Rectal smooth muscle tissue (tissue), 1 donor: ENCODE measurements at regions not wholly inside any gene's neighbourhood (a gene's known extent, or its start where the extent isn't known, plus 50 kb on each side); places are given as distances from the start of the nearest gene placed in this dataset.
"Not testable (repeated sequence)": the region's sequence is repeated elsewhere in the genome, so short reads cannot be mapped to it uniquely, and the experiment has no call there.

Experiments used
- H3K27ac ChIP-seq: one replicate; pipeline ENCODE4 v1.7.0; 2013; ENCODE audit warnings: low read depth, low read length, inconsistent platforms
- H3K27me3 ChIP-seq: one replicate; pipeline ENCODE4 v1.7.0; 2013; ENCODE audit warnings: low read length; ENCODE audit not compliant: control insufficient read depth, insufficient read depth
- H3K36me3 ChIP-seq: one replicate; pipeline ENCODE4 v1.7.0; 2013; ENCODE audit warnings: low read length; ENCODE audit not compliant: control insufficient read depth, insufficient read depth
- H3K4me1 ChIP-seq: one replicate; pipeline ENCODE4 v1.7.0; 2013; ENCODE audit warnings: low read length; ENCODE audit not compliant: control insufficient read depth, insufficient read depth
- H3K4me3 ChIP-seq: one replicate; pipeline ENCODE4 v1.7.0; 2013; ENCODE audit warnings: low read length
- H3K9ac ChIP-seq: one replicate; pipeline ENCODE4 v1.7.0; 2013; ENCODE audit warnings: low read length

DNA sequence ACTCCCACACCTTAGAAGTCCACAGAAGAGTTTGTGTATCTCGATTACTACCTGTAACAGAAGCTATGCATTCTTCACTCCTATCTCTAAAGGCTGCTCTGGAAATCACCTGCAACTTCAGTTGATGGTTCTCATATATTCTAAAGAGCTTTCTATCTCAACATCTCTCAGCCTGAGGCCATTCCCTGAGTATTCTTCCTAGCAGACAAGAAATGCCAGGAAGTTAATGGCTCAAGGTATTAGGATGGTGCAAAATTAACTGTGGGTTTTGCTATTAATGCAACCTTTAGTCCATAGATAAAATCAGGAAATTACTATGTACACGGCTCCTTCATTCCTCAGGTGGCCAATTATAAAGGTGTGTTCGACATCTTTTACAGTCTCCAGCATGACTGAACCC is 290.1 kb downstream of the ZNF716 start:
- not testable (repeated sequence) for H3K27ac ChIP-seq, H3K27me3 ChIP-seq, H3K36me3 ChIP-seq, H3K9ac ChIP-seq, H3K4me1 ChIP-seq, H3K4me3 ChIP-seq

DNA sequence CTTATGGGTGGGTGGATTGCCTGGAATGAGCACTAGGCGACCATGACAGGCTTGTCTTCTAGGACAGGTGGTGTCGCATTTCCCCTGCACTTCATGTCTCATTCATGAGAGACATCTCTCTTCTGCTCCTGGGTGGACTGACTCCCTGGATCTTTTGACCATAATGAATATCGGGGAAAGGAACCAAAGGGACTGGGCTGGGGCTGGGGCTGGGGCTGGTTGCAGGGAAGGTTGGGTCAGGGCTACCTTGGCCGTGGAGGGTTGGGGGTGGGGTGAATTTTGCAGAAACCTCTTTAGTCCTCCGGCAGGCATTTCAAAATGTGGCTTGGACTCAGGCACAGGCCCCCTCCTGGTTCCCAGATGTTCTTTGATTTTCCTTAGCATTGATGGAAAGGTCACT is 319.2 kb downstream of the ZNF716 start:
- no peaks in the 10 kb centered on the region for H3K36me3 ChIP-seq
- H3K4me3 ChIP-seq = no peak overlapping the region
- no peaks in the 10 kb centered on the region for H3K4me1 ChIP-seq
- no peaks in the 10 kb centered on the region for H3K27me3 ChIP-seq
- H3K27ac ChIP-seq = no peak overlapping the region
- H3K9ac ChIP-seq = no peak overlapping the region

DNA sequence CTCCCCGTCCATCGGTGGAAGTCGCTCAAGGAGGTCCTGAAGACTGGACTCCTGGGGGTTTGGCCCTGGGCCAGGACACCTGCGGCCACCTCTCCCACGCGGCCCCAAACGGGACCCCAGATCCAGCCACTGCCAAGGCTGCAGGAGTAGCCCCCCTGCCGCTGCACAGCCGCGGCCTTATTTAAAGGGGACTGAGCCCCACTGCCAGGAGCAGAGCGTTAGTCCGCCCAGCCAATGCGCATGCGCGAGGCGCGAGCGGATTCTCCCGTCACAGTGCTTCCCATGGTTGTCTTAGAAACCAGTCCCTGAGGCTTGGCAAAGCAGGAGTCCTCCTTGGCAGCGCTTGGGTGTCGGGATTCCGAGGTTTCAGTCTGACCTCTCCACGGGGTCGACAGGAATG is 320.0 kb downstream of the ZNF716 start:
- H3K4me1 ChIP-seq = no peaks in the 10 kb centered on the region
- no peak overlapping the region for H3K27ac ChIP-seq
- no peak overlapping the region for H3K9ac ChIP-seq
- no peak overlapping the region for H3K4me3 ChIP-seq
- no peaks in the 10 kb centered on the region for H3K36me3 ChIP-seq
- no peaks in the 10 kb centered on the region for H3K27me3 ChIP-seq

DNA sequence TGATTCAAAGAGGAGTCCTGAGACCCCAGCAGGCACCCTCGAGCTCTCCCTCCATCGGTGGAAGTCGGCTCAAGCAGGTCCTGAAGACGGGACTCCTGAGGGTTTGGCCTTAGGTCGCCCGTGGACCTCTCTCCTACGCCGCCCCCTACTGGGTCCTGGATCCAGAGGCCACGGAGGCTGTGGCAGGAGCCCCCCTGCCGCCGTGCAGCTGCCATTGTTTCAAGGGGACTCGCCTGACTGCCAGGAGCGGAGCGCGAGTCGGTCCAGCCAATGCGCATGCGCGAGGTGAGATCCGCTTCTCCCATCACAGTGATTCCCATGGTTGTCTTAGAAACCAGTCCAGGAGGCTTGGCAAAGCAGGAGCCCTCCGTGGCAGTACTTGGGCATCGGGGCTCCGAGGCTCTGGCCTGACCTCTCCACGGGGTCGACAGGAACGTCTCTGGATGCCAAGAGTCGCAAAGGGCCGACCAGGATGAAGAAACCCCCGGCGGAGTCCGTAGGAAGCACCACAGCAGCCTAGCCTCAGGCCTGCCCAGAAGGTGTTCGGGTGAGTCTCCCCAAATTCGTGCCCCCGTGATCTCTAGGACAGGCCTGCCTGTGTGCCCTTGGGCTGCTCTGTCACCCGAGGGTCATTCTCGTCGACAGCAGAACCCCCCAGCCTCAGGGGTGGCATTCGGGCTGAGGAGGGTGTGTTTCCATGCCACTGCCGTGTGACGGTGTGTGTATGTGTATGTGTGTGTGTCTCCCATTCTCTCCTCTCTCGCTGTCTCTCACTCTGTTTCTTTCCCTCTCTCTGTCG is 322.3 kb downstream of the ZNF716 start:
- Histone ChIP-seq H3K4me1 (no peaks in the 10 kb centered on the region), H3K36me3 (no peaks in the 10 kb centered on the region), H3K9ac (no peak overlapping the region), H3K27ac (no peak overlapping the region), H3K27me3 (no peaks in the 10 kb centered on the region), H3K4me3 (no peak overlapping the region)

DNA sequence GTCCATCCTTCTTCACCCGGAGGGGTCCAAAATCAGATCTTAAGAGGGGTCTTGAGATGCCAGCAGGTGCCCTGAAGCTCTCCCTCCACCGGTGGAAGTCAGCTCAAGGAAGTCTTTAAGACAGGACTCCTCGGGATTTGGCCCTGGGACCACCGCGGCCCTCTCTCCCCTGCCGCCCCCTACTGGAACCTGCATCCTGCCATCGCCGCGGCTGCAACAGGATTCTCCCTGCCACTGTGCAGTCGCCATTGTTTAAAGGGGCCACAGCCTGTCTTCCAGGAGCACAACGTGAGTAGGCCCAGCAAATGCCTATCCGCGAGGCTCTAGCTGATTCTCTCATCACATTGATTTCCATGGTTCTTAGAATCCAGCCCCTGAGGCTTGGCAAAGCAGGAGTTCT is 324.3 kb downstream of the ZNF716 start:
- Histone ChIP-seq H3K36me3 (no peaks in the 10 kb centered on the region), H3K4me1 (no peaks in the 10 kb centered on the region), H3K27ac (no peak overlapping the region), H3K27me3 (no peaks in the 10 kb centered on the region), H3K4me3 (no peak overlapping the region), H3K9ac (no peak overlapping the region)

DNA sequence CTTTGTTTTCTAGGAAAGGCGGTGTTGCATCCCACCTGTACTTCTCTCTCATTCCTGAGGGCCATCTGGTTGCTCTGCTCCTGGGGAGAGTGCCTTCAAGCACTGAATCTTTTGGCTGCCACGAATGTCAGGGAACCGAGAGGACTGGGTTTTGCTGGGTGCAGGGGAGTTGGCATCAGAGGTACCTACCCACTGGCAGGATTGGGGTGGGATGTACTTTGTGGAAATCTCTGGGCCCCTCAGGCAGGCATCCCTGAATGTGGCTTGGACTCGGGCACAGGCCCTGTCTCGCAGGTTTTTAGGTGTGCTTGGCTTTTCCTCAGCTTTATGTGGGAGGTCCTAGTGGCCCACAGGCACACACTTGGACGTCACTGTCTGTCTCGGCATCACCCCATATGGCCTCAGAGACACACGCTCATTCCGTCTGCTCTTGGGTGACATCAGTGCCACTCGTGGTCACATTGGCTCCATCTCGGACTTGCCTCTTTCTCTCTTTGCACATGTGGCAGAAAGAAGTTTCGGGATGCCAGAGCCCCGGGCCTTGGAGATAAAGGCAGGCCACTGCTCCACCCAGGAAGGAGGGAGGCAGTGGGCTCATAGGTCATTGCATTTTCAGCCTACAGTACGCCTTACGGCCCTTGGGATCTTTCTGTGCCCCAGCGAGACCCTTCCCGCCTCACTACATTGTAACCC is 325.6 kb downstream of the ZNF716 start:
- no peak overlapping the region for H3K9ac ChIP-seq
- no peak overlapping the region for H3K27ac ChIP-seq
- no peaks in the 10 kb centered on the region for H3K36me3 ChIP-seq
- no peak overlapping the region for H3K4me3 ChIP-seq
- H3K4me1 ChIP-seq = no peaks in the 10 kb centered on the region
- H3K27me3 ChIP-seq = no peaks in the 10 kb centered on the region

DNA sequence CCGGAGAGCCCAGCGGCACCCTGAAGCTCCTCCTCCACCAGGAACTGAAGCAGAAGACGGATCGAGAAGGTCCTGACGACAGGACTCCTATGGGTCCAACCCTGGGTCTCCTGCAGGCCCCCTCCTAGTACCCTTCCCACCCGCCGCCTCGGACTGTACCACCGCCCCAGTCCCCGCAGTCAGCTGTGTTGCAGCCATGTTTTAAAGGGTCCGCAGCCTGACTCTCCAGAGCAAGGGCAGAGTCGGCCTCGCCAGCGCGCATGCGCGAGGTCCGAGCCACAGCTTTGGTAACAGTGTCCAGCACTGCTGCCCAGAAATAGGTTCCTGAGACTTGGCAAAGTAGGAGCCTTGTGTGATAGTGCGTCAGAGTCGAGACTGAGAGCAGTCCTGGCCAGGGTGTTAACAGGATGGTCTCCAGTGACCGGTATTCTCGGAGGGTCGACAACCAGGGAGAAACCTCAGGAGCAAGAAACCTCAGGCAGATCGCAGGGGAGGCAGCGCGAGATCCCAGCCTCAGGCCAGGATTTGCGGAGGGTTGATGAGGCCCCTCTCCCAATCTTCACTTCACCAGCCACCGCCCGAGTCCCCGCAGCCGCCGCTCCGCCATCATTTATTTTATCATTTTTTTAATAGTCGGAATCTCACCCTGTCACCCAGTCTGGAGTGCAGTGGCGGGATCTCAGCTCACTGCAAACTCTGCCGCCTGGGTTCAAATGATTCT is 326.3 kb downstream of the ZNF716 start:
- not testable (repeated sequence) for H3K4me1 ChIP-seq, H3K27ac ChIP-seq, H3K36me3 ChIP-seq

DNA sequence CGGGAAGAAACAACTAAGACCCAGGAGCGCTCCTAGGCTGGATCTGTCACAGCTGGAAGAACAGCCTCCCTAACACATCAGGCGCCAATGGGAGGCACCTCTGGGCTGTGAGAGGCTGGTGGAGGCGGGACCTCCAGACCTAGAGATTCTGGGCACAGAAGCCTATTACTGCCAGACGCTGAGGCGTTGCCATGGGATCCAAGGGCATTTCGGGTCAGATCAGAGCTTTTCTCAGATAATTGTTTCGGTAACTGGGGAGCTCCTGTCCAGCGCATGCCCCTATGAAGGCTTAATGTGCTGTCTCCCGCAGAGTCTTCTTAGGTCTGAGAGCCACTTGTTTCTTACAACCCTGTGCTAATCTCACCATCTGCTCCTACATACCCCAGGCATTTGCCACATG is 339.2 kb downstream of the ZNF716 start:
- H3K27me3 ChIP-seq = no peaks in the 10 kb centered on the region
- H3K9ac ChIP-seq = no peak overlapping the region
- H3K27ac ChIP-seq = no peak overlapping the region
- H3K36me3 ChIP-seq = no peaks in the 10 kb centered on the region
- H3K4me1 ChIP-seq = no peaks in the 10 kb centered on the region
- no peak overlapping the region for H3K4me3 ChIP-seq

More for the DNA sequence above, 326.3 kb downstream of the ZNF716 start:
- H3K4me3 ChIP-seq, H3K27me3 ChIP-seq, H3K9ac ChIP-seq: not testable (repeated sequence)

DNA sequence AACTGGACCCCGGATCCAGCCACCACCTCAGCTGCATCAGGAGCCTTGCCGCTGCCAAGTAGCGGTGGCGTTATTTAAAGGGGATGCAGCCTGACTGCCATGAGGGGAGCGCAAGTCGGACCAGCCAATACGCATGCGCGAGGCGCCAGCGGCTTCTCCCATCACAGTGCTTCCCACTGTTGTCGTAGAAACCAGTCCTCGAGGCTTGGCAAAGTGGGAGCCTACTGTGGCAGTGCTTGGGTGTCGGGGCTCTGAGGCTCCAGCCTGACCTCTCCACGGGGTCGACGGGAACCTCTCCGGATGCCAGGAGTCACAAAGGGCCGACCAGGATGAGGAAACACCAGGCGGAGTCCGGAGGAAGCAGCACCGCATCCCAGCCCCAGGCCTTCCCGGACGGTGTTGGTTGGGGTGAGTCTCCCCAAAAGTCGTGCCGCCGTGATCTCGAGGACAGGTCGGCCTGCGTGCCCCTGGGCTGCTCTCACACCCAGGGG is 369.6 kb downstream of the ZNF716 start:
- H3K27me3 ChIP-seq = no peaks in the 10 kb centered on the region
- H3K27ac ChIP-seq = no peak overlapping the region
- H3K4me3 ChIP-seq = no peak overlapping the region
- H3K4me1 ChIP-seq = no peaks in the 10 kb centered on the region
- no peaks in the 10 kb centered on the region for H3K36me3 ChIP-seq
- H3K9ac ChIP-seq = no peak overlapping the region

DNA sequence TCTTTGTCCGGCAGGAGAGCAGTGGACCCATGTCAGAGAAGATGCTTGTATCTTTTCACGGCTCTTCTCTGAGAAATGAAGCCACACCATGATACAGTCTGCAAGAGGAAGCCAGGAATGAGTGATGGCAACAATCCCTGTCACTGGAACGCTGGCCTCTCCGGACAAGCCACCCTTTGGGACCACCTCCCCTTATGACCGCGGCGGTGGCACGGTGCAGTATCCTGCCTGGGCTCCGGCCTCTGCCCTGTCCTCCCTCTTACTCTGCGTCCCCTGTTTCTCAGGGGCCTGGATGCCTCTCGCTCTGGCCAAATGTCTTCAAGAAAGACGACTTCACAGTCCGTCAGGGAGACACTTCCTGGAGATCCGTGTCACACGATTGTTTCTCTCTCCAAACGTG is 370.5 kb downstream of the ZNF716 start:
- no peaks in the 10 kb centered on the region for H3K4me1 ChIP-seq
- no peaks in the 10 kb centered on the region for H3K36me3 ChIP-seq
- no peak overlapping the region for H3K27ac ChIP-seq
- H3K4me3 ChIP-seq = no peak overlapping the region
- no peaks in the 10 kb centered on the region for H3K27me3 ChIP-seq
- no peak overlapping the region for H3K9ac ChIP-seq

DNA sequence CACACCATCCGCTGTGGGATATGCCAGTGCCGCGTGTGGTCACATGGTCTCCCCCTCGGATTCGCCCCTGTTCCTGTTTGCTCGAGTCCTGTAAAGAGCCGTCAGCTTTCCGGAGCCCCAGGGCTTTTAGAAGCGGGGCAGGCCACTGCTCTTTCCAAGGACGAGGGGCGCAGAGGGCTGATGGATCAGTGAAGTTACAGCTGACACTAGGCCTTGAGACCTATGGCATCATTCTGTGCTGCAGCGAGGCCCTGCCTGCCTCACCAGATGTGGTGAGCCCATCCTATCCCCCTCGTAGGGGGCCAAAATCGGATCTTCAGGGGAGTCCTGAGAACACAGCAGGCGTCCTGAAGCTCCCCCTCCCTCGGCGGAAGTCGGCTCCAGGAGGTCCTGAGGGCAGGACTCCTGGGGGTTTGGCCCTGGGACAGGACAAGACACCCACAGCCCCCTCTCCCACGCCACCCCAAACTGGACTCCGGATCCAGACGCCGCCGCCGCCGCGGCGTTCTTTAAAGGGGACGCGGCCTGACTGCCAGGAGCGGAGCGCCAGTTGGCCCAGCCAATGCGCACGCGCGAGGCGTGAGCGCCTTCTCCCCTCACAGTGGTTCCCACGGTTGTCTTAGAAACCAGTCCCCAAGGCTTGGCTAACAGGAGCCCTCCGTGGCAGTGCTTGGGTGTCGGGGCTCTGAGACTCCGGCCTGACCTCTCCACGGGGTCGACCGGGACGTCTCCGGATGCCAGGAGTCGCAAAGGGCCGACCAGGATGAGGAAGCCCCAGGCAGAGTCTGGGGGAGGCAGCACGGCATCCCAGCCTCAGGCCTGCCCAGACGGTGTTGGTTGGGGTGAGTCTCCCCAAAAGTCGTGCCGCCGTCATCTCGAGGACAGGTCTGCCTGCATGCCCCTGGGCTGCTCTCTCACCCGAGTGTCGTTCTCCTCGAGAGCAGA is 371.7 kb downstream of the ZNF716 start:
- Histone ChIP-seq H3K4me3 (no peak overlapping the region), H3K4me1 (no peaks in the 10 kb centered on the region), H3K36me3 (no peaks in the 10 kb centered on the region), H3K27ac (no peak overlapping the region), H3K9ac (no peak overlapping the region), H3K27me3 (no peaks in the 10 kb centered on the region)

DNA sequence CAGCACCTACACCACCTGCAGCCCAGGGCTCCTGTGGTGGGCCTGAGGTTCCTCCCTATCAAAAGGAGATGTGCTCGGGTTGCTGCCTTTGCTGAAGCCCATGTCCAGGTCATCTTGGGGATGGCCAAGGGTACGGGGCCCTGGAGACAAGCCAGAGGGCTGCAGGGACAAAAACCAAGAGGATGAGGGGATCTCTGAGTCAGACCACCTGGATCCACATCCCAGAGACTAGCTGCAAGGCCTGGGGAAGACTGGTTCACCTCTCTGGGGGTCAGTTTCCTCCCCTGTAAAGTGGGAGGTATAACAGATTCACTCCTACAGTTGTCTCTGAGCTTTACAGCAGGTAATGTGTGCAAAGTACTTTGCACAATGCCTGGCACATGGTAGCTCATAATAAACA is 376.6 kb downstream of the ZNF716 start:
- not testable (repeated sequence) for H3K4me3 ChIP-seq, H3K36me3 ChIP-seq, H3K27me3 ChIP-seq, H3K27ac ChIP-seq, H3K9ac ChIP-seq, H3K4me1 ChIP-seq
